Epithelial cell of proximal tubule (primary cell): ENCODE measurements at regions not wholly inside any gene's neighbourhood (a gene's known extent, or its start where the extent isn't known, plus 50 kb on each side); places are given as distances from the start of the nearest gene placed in this dataset.
"Not testable (repeated sequence)": the region's sequence is repeated elsewhere in the genome, so short reads cannot be mapped to it uniquely, and the experiment has no call there.

Source experiments
- DNase-seq: peaks from one replicate; pipeline ENCODE4 v3.0.0-alpha.2; 2011; ENCODE audit warnings: low read depth
- H3K4me3 ChIP-seq: 2 replicates; pipeline ENCODE4 v1.5.1; 2011; ENCODE audit warnings: low read depth, mild to moderate bottlenecking, low read length
- CTCF ChIP-seq: conservative IDR thresholded peaks from 2 replicates; pipeline ENCODE4 v1.5.1; 2012; ENCODE audit warnings: low read depth, mild to moderate bottlenecking, low read length

DNA sequence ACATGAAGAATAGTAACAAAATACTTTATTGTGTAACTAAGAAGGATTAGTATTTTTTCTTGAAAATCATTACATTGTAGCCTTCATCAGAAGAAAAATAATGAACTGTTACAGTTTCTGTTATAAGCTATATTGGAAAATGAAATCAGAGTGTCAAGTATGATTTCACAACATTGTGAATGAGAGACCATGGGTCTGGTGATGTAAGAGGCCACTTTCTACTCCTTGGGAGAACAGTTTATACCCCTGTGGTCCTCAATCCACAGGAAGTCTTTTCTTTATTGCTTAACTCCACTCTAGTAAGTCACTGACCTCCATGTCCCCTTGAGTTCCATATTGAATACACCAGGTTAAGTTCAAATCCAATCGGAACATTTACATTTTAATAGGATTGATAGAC is 218.7 kb upstream of the FERMT1 start:
- TF ChIP-seq CTCF = no peak
- no peak for DNase-seq
- H3K4me3 ChIP-seq = no peak overlapping the region

DNA sequence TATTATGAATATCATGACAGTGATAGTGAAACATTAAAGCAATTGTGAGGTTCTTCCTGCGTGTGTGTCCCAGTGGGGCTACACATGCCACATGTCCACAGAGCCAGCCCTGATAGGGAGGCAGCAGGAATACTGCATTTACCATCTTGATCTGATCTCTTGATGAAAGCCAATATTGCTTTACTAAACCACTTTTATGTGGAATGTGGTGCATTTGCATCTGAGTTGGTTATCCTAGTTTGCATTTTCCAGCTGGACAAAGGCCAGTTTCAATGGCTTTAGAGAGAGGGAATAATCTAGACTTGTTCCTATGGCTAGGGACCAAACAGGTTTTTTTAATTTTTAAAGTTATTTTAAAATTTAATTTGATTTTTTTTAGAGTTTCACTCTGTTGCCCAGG is 216.3 kb upstream of the FERMT1 start:
- TF ChIP-seq CTCF = no peak
- no peak overlapping the region for H3K4me3 ChIP-seq

GRCh38 chr20:6333110-6333509 is 210.3 kb upstream of the FERMT1 start:
- DNase-seq = no peak
- H3K4me3 ChIP-seq = no peak overlapping the region
- TF ChIP-seq CTCF = no peak

More for the DNA sequence above, 216.3 kb upstream of the FERMT1 start:
- no peak for DNase-seq

DNA sequence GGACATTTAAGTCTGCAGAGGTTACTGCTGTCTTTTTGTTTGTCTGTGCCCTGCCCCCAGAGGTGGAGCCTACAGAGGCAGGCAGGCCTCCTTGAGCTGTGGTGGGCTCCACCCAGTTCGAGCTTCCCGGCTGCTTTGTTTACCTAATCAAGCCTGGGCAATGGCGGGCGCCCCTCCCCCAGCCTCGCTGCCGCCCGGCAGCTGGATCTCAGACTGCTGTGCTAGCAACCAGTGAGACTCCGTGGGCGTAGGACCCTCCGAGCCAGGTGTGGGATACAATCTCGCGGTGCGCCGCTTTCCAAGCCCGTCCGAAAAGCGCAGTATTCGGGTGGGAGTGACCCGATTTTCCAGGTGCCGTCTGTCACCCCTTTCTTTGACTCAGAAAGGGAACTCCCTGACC is 198.4 kb upstream of the FERMT1 start:
- not testable (repeated sequence) for H3K4me3 ChIP-seq, DNase-seq

DNA sequence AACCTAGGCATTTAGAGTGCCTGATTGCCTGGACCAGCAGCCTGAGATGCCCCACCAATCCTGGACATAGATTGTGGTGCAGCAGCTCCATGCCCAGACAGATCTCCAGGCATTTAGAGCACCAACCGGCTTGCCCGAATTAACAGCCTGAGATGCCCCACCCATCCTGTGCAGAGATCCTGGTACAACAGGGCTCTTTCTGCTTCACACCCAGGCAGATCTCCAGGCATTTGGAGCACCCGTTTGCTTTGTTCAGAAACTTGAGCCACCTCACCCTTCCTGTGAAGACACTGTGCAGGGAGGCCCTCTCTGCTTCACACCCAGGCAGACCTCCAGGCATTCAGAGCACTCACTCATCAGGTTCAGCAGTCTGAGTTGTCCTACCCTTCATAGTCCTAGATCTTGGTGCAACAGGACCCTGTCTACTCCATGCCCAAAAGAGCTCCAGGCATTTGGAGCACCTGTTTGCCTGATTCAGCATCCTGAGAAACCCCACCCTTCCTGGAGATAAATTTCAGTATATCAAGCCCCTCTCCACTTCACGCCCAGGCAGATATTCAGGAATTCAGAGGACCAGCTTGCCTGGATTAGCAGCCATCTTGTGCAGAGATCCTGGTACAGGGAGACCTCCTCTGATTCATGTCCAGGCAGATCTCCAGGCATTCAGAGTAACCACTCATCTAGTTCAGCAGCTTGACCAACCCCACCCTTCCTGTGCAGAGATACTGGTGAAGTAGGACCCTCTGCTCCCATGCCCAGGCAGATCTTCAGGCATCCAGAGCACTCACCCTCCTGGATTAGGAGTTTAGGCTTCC is 189.2 kb upstream of the FERMT1 start:
- DNase-seq = no peak
- TF ChIP-seq CTCF = no peak
- H3K4me3 ChIP-seq = no peak overlapping the region

DNA sequence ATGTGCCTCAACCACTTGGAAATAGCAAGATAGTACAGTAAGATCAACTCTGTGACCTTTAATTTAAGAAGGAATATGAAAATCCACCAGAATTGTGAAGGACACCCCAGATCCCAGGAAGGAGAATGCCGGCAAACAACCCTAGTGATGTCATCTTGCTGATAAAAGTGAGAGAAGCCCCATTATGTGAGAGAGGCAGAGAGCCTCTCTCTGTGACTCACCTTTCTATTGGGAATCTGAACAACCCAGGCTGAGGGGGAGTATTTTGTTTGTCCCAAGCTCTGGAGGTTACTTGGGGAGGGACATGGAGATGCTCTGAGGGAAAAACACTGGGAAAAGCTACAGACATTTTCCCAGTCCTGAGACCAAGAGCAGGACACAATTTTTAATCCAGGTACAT is 188.3 kb upstream of the FERMT1 start:
- H3K4me3 ChIP-seq = no peak overlapping the region
- DNase-seq = no peak
- TF ChIP-seq CTCF = no peak

GRCh38 chr20:6305536-6305935 is 182.7 kb upstream of the FERMT1 start:
- no peak for DNase-seq
- H3K4me3 ChIP-seq = no peak overlapping the region
- no peak for TF ChIP-seq CTCF
